NCI-H446 (cell line): ENCODE measurements at regions not wholly inside any gene's neighbourhood (a gene's known extent, or its start where the extent isn't known, plus 50 kb on each side); places are given as distances from the start of the nearest gene placed in this dataset.
"Not testable (repeated sequence)": the region's sequence is repeated elsewhere in the genome, so short reads cannot be mapped to it uniquely, and the experiment has no call there.

Experiments
- DNase-seq, 2 experiments: peaks; one replicate each; lab custom pipeline; 2025; lab: John Stamatoyannopoulos, UW

DNA sequence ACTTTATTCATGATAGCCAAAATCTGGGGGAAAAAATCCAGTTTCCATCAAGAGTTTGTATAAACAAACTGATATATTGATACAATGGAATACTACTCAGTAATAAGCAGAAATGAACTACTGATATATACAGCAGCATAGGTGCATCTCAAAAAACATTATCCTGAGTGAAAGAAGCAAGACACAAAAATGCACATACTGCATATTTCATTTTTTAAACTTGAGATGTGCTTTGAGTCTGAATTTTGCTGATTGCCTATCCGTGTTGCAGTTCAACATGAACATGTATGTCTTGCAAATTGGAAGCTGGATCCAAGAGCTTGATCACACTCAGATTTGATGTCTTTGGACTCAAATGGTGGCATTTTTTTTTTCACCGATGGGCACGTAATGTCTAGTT, 132.4 kb downstream of the TSEN15 start:
- DNase-seq = no peak

DNA sequence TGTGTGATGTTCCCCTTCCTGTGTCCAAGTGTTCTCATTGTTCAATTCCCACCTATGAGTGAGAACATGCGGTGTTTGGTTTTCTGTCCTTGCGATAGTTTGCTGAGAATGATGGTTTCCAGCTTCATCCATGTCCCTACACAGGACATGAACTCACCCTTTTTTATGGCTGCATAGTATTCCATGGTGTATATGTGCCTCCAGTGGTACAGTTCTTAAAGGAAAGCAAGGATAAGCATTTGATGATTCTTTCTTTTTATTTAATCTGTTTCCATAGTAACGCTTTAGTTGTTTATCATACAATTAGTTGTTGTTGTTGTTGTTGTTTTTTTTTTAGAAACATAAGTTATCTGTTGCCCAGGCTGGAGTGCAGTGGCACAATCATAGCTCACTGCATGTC, 133.1 kb downstream of the TSEN15 start:
- DNase-seq = not testable (repeated sequence)

GRCh38 chr1:184185347-184185746, 133.8 kb downstream of the TSEN15 start:
- DNase-seq = no peak

- no peak for DNase-seq
Observed at GRCh38 chr1:184186167-184186566, 134.6 kb downstream of the TSEN15 start.

- DNase-seq = no peak
Observed at GRCh38 chr1:184187097-184187496, 135.6 kb downstream of the TSEN15 start.

DNA sequence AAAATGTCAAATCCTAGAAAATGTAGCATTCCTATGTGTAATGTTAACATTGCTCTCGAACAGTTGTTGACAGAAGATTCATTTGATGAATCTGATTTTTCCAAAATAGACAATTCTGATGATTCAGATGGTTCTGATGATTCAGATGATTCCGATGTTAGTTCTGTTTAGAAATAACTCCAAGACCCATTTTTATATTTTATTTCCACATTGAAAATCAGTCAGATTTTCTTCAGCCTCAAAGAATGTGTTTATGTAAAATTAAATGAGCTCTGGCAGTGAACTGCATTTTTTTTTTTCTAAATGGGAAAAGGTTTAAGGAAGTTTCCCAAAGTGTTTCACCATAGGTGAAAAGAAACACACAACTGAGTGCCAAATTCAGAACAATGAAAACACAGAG, 136.5 kb downstream of the TSEN15 start:
- DNase-seq = no peak

DNA sequence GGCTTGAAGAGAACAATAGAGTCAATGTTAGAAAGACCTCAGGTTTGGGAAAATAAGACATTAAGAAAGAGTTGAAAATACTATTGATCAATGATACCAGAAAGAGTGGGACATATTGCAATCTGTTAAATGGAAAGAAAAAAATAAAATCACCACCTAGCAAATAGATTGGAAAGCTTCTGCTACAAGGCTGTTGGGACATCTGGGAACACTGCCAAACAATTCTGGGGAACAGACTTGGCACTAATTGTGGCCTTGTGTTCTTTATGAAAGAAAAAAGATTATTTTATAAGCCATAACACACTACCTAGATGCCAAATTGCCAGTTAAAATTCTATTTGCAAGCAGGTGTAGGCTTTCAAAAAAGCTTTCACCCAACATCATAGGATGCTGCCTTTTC, 137.8 kb downstream of the TSEN15 start:
- peak; percentile 44 to 79 for DNase-seq

- no peak for DNase-seq
Observed at GRCh38 chr1:184190616-184191015, 139.1 kb downstream of the TSEN15 start.

DNA sequence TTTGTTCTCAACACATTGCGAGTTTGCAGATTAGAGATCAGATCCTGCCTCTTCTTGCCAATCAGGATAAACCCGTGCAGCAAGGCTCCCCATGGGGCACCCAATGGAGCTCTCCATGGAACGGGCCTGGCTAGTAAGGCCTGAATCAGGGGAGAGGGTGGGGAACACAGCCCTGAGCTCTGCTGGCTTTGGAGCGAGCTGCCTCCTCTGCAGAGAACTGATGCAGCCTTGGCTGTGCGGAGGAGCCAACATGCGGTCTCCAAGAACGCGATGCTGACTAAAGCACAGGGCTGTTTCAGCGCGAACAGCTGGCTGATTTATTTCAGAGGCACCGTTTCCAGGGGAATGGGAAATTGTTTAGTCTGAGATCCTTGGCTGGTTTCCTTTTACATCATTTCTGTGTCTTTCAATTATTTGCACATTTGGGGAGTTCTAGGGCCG, 139.7 kb downstream of the TSEN15 start:
- peak; percentile 25 to 77 for DNase-seq

- DNase-seq = no peak
Observed at GRCh38 chr1:184192796-184193195, 141.3 kb downstream of the TSEN15 start.

DNA sequence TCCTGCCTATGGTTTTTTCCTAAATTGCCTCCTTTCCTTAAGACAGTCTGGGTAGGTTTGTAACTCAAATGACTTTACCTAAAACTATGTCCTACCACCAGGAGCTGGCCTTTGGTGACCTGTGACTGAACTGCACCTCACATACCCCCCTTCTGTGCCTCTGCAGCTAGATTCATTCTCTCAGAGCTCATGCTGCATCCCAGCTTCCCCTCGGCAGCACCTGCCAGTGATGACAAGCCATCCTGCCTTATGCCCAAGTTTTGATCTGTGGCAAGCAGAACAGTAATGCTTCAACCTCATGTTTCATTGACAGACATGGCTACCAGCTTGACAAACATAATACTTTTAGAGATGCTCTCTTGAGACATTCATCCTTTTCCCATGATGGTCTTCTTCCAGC, 141.9 kb downstream of the TSEN15 start:
- DNase-seq = no peak

GRCh38 chr1:184194236-184194635, 142.7 kb downstream of the TSEN15 start:
- no peak for DNase-seq

DNA sequence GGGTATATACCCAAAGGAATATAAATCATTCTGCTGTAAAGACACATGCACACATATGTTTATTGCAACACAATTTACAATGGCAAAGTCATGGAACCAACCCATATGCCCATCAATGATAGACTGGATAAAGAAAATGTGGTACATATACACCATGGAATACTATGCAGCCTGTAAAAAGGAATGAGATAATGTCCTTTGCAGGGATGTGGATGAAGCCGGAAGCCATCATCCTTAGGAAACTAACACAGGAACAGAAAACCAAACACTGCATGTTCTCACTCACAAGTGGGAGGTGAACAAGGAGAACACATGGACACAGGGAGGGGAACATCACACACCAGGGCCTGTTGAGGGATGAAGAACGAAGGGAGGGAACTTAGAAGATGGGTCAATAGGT, 144.2 kb downstream of the TSEN15 start:
- not testable (repeated sequence) for DNase-seq

GRCh38 chr1:184197831-184198230, 146.3 kb downstream of the TSEN15 start:
- DNase-seq = no peak

GRCh38 chr1:184199036-184199435, 147.5 kb downstream of the TSEN15 start:
- no peak for DNase-seq

DNA sequence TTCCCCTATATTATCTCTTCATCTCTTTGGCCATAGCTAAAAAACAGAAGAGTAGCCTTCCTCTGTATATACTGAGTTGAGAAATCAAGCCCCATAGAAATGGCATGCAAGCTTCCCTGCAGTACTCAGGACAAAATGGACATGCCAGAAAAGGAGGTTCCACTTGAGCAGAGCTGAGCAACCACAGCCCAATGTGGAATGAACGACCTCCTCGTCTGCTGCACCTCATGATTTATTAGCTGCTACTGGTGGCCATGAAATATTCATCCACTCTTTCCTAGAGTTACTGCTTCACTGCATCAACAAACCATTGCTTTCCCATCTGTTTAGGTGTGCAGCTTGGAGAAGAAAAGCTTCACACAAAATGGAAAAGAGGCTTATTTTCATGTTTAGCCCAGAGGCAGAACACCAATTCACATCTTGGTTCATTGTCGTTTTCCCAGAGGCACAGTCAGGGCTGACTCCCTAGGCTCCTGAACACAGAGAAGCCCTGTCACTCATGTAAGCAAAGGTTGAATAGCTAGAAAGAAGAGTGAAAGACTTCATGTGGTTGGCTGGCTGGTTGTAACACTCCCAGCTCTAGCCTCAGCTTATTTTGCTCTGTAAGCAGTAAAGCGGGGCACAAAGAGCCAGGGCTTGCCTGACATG, 148.0 kb downstream of the TSEN15 start:
- DNase-seq = peak in 1 of 2 experiments; percentile 20

DNA sequence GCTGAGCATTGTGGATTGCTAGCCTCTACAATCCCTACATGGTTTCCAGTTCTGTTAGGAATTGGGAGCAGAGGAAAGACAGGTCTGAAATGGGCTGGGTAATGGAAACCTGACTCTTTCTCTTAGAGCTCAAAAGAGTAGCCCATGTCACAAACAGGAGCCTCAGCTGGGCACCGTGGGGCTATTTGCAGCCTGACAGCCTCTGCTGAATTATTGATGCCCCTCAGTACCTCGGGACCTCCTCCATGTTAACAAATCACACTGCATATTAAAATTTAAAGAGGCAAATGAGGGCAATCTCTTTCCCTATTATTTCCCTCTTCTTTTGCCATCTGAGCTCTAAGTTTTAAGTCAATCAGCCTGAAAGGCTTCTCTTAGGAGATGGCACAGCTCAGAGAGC, 157.1 kb downstream of the TSEN15 start:
- no peak for DNase-seq

DNA sequence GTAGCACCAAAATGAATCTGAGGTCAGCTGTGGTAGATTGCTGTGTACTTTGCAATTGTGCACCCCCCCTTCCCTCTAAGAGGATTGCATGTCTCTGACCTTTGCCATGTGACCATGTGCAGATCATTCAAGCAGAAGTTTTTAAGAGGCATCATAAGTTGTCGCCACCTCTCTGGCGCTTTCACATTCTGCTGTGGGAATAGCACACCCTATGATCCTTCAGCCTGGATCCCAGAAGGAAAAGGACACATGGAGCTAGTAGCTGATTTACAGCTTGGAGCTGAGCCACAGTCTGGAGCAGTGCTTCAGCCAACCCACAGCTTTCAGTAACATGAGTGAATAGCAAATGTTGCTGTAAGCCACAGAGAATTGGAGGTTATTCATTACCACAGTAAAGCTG, 158.5 kb downstream of the TSEN15 start:
- peak in 1 of 2 experiments; percentile 72 for DNase-seq

DNA sequence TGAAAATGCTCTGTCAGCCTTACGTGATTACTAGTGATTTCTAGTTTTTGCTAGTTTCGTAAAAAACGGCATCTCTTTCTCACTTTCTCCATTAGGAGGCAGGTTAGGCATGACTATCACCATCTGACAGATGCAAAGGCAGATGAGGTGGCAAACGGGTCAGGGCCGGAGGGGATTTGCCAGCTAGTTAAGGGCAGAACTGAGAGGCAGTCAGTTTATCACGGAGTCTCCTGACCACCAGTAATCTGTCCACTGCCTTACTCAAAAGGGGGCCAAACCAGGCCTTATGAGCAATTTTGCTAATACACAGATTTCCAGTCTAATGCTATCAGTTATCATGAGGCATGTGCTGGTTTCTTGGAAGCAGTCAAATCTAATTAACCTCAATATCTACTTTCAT, 159.3 kb downstream of the TSEN15 start:
- DNase-seq = no peak

- DNase-seq = no peak
Observed at GRCh38 chr1:184212649-184213314, 161.3 kb downstream of the TSEN15 start.

GRCh38 chr1:184214128-184214527, 162.6 kb downstream of the TSEN15 start:
- no peak for DNase-seq

DNA sequence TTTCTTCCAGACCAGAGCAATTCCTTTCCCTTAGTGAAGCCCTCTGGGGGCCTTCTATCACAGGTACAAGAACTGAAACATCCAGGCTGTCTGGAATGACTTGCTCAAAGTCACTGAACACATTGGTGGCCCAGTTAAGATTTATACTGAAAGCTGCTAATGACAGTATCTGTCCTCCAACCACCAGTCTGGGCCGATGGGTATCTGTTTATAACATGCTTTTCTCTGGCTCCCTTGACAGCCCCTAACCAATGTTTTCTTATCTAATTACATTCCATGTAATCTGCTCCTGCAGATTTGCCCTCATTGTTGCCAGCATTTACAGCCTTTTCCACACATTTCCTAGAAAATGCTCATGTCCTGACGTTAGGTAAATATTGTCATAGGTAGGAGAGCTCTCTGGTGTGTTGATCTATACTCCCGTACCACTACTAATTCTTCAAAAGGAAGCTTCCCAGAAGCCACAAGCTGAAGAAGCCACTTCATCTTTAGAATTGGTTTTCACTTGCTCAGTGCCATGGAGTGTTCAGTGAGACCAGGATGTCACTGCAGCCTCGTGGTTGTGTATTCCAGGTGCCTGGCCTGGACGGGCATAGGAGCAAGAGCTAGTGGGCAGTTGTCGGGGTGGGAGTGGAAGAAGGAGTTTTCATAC, 163.9 kb downstream of the TSEN15 start:
- DNase-seq = no peak

DNA sequence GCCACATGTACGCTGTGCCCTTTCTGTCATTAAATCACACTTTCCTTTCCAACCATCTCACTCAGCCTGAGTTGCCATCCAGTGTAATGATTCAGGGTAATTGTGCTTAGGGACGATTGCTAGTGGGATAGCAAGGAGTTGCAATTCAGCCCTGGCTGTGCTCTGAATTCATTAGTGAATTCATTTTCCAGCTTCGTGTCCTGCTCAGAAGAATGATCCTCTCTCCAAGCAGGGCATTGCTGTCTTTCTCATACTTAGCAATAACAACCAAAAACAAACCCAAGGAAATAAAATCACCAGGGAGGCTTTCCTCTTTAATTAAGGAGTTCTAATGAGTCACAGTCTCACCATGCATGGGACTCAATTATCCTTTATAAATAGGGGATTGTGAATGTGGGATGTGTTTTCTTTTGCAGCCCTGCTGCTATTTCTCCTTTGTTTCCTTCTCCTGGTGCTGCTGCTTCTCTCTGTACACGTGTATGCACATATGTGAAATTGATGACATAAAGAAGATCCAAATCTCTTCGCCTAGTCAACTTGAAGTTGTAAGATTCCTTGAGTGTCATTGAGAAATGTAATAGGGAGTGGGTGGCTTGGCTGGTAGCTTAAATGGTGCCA, 167.0 kb downstream of the TSEN15 start:
- no peak for DNase-seq
